Smooth muscle cell (in vitro differentiated cells): ENCODE measurements at regions not wholly inside any gene's neighbourhood (a gene's known extent, or its start where the extent isn't known, plus 50 kb on each side); places are given as distances from the start of the nearest gene placed in this dataset.

Experiments used
- DNase-seq: peaks from one replicate; lab custom pipeline; 2025; ENCODE audit not compliant: unreplicated experiment; lab: John Stamatoyannopoulos, UW
- H2AFZ ChIP-seq: fragments of 200-600 bp; sonication (generic); 2 replicates; pipeline ENCODE4 v1.6.0; 2016; ENCODE audit warnings: antibody characterized with exemption, low read depth, mild to moderate bottlenecking
- H3F3A ChIP-seq: fragments of 200-600 bp; sonication (generic); 2 replicates; pipeline ENCODE4 v1.6.0; 2017; ENCODE audit warnings: antibody characterized with exemption, low read depth
- H3K27ac ChIP-seq: fragments of 200-600 bp; sonication (generic); 2 replicates; pipeline ENCODE4 v1.5.1; 2016; ENCODE audit warnings: low read depth, mild to moderate bottlenecking
- H3K27me3 ChIP-seq: fragments of 200-600 bp; sonication (generic); 2 replicates; pipeline ENCODE4 v1.6.1; 2016; ENCODE audit warnings: low read depth, mild to moderate bottlenecking
- H3K36me3 ChIP-seq: fragments of 200-600 bp; sonication (generic); 2 replicates; pipeline ENCODE4 v1.5.1; 2016; ENCODE audit warnings: low read depth
- H3K4me1 ChIP-seq: fragments of 200-600 bp; sonication (generic); 2 replicates; pipeline ENCODE4 v1.5.1; 2016; ENCODE audit warnings: low read depth
- H3K4me2 ChIP-seq: fragments of 200-600 bp; sonication (generic); 2 replicates; pipeline ENCODE4 v1.6.0; 2016; ENCODE audit warnings: mild to moderate bottlenecking
- H3K4me3 ChIP-seq: fragments of 200-600 bp; sonication (generic); 2 replicates; pipeline ENCODE4 v1.5.1; 2016; ENCODE audit warnings: mild to moderate bottlenecking
- H3K79me2 ChIP-seq: fragments of 200-600 bp; sonication (generic); 2 replicates; pipeline ENCODE4 v1.6.0; 2016; ENCODE audit warnings: low read depth, mild to moderate bottlenecking
- H3K9ac ChIP-seq: fragments of 200-600 bp; sonication (generic); 2 replicates; pipeline ENCODE4 v1.6.0; 2016; ENCODE audit warnings: low read depth
- H3K9me3 ChIP-seq: fragments of 200-600 bp; sonication (generic); replicated peaks from 2 replicates; pipeline ENCODE4 v1.5.1; 2016; ENCODE audit warnings: low read depth
- H4K20me1 ChIP-seq: fragments of 200-600 bp; sonication (generic); 2 replicates; pipeline ENCODE4 v1.6.0; 2016; ENCODE audit warnings: low read depth
- WGBS: methylation state at CpG from one replicate; pipeline ENCODE4 v1.1.7; 2016; ENCODE audit warnings: low lambda C conversion rate; 5-methylcytosine and 5-hydroxymethylcytosine counted together
- TF ChIP-seq, protein P1 (sequence below): fragments of 200-600 bp; sonication (generic); IDR thresholded peaks from 2 replicates; pipeline ENCODE4 v1.5.1; 2017; ENCODE audit warnings: borderline replicate concordance, mild to moderate bottlenecking, antibody characterized with exemption; ENCODE audit not compliant: insufficient read depth, poor library complexity, severe bottlenecking

DNA sequence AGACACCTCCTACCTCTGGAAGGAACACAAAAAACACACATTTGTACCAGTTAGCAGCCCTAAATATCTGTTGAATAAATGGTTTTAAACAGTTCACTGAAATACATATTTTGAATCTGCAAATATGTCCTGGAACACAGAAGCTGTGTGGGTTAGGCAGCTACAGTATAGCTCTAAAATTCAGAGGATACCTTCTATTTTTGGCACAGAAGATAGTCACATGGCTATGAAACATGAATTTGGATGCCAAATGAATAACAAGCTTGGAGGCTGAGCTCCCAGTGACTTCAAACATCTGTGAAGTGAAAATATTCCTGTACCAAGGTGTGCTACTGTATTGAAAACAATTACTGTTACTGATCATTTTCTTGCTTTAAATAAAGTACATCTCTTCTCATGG is 391.5 kb upstream of the ADGRL2 start:
- Histone ChIP-seq H3K9me3 (no peaks in the 10 kb centered on the region), H3K27me3 (no peaks in the 10 kb centered on the region), H3F3A (no peaks in the 10 kb centered on the region), H2AFZ (no peak overlapping the region), H4K20me1 (no peaks in the 10 kb centered on the region), H3K79me2 (no peaks in the 10 kb centered on the region), H3K36me3 (no peaks in the 10 kb centered on the region), H3K9ac (no peak overlapping the region), H3K4me1 (peaks cover 10% of the 10 kb centered on the region), H3K27ac (no peak overlapping the region), H3K4me2 (no peak overlapping the region), H3K4me3 (no peak overlapping the region)
- DNase-seq = no peak
- TF ChIP-seq, protein P1, sequence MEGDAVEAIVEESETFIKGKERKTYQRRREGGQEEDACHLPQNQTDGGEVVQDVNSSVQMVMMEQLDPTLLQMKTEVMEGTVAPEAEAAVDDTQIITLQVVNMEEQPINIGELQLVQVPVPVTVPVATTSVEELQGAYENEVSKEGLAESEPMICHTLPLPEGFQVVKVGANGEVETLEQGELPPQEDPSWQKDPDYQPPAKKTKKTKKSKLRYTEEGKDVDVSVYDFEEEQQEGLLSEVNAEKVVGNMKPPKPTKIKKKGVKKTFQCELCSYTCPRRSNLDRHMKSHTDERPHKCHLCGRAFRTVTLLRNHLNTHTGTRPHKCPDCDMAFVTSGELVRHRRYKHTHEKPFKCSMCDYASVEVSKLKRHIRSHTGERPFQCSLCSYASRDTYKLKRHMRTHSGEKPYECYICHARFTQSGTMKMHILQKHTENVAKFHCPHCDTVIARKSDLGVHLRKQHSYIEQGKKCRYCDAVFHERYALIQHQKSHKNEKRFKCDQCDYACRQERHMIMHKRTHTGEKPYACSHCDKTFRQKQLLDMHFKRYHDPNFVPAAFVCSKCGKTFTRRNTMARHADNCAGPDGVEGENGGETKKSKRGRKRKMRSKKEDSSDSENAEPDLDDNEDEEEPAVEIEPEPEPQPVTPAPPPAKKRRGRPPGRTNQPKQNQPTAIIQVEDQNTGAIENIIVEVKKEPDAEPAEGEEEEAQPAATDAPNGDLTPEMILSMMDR = no peak

DNA sequence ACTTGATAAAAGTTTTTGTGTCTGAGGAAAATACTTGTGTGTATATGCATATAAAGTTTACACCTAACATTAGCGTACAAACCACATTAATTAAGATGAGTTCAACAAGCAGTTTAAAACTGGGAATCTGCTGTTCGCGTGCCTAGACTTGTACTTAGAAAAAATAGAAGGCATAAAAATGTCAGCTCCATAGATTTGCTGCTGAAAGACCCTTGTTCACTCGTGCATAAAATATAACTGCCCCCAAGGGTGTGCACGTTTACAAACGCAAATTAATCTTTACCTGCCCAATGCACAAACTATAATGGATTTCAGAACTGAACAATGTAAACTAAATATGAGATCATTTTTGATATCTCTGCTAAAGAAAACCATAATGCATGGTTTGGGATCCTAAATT is 392.3 kb upstream of the ADGRL2 start:
- Histone ChIP-seq H4K20me1 (no peaks in the 10 kb centered on the region), H3K4me2 (no peak overlapping the region), H3K9me3 (no peaks in the 10 kb centered on the region), H3K9ac (no peak overlapping the region), H3F3A (no peaks in the 10 kb centered on the region), H3K4me1 (peaks cover 10% of the 10 kb centered on the region), H2AFZ (no peak overlapping the region), H3K79me2 (no peaks in the 10 kb centered on the region), H3K27me3 (no peaks in the 10 kb centered on the region), H3K4me3 (no peak overlapping the region), H3K36me3 (no peaks in the 10 kb centered on the region), H3K27ac (no peak overlapping the region)
- TF ChIP-seq, protein P1 = no peak
- 90% methylated on average over 6 of the region's 6 CpGs for WGBS
- no peak for DNase-seq

DNA sequence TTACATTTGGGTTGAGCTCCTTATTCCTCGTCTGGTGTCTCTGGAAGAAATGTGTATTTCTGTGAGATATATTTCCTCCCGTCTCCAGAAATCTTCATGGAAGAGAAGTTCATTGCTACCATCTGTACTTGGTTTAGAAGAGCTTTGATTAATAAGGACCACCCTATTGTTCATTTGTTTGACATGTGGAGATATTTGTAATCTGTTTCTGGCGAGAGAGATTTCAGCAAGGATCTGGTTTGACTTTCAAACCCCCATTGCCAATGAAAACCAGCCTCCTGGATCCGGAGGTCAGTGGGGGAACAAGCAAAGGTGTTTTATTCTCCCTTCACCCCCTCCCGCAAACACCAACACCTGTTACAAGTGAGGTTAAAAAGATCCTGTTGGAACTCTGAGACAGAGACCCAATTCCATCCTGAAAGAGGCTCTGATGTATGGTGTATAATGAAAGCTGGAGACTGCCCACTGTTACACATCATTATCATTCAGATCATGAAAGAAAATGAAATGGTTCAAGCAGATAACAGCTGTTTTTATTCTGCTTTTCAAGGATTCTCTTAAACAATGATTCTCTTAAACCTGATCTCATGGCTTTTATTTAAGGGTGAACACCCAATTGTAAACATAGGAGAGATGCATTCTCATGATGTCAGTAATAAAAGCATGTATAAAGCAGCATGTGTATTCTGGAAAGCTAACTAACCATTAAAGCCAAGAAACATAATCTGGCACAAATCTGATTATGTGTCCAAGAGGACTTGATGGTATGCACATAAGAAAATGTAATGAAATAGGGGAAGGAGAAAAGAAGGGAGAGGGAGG is 393.5 kb upstream of the ADGRL2 start:
- H3K27me3 ChIP-seq = no peaks in the 10 kb centered on the region
- WGBS = 85% methylated on average over 5 of the region's 5 CpGs
- TF ChIP-seq, protein P1 = no peak
- DNase-seq = no peak
- no peak overlapping the region for H3K4me2 ChIP-seq
- H3F3A ChIP-seq = no peaks in the 10 kb centered on the region
- no peaks in the 10 kb centered on the region for H3K79me2 ChIP-seq
- no peaks in the 10 kb centered on the region for H4K20me1 ChIP-seq
- no peaks in the 10 kb centered on the region for H3K9me3 ChIP-seq
- no peak overlapping the region for H2AFZ ChIP-seq
- peaks cover 10% of the 10 kb centered on the region for H3K4me1 ChIP-seq
- no peak overlapping the region for H3K4me3 ChIP-seq
- no peaks in the 10 kb centered on the region for H3K36me3 ChIP-seq
- no peak overlapping the region for H3K9ac ChIP-seq
- no peak overlapping the region for H3K27ac ChIP-seq

DNA sequence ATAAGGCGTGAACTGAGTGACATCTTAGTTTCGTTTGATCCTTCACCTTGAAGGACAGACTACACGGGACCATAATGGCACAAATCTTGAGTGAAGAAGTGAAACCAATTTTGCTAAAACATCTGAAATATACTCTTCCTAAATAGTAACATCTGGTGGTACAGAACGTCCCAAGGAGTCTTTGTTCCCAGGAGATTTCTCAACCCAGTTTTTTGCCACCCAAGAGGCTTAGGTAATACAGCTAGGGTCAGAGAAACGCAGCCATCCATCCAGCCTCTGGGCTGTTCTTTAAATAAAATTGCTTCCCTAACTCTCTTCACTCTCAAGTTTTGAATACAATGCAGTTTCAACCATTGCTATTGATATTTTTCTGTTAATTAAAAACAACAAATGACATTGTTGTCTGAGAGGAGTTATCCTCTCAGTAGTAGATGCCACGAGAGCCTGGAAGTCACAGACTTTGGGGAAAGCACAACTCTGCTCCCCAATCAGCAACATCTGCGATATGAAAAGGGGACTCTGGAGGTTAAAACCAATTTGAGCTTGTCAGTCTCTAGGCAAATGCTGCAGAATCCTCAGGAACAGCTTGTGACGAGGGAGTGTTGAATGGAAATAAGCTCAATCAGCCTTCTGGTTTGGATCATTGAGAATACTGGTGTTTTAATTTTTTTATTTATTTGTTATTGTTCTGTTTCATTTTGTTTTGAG is 394.3 kb upstream of the ADGRL2 start:
- 86% methylated on average over 8 of the region's 8 CpGs for WGBS
- no peak overlapping the region for H2AFZ ChIP-seq
- TF ChIP-seq, protein P1 = no peak
- no peaks in the 10 kb centered on the region for H3K79me2 ChIP-seq
- H3K4me1 ChIP-seq = peaks cover 10% of the 10 kb centered on the region
- no peaks in the 10 kb centered on the region for H3K36me3 ChIP-seq
- no peaks in the 10 kb centered on the region for H3K9me3 ChIP-seq
- H3K27me3 ChIP-seq = no peaks in the 10 kb centered on the region
- no peak overlapping the region for H3K4me2 ChIP-seq
- H3K4me3 ChIP-seq = no peak overlapping the region
- no peaks in the 10 kb centered on the region for H3F3A ChIP-seq
- no peak overlapping the region for H3K9ac ChIP-seq
- H4K20me1 ChIP-seq = no peaks in the 10 kb centered on the region
- no peak overlapping the region for H3K27ac ChIP-seq
- DNase-seq = no peak
